GM20000 (cell line): ENCODE measurements at regions not wholly inside any gene's neighbourhood (a gene's known extent, or its start where the extent isn't known, plus 50 kb on each side); places are given as distances from the start of the nearest gene placed in this dataset.

Experiments
- DNase-seq: peaks from one replicate; pipeline ENCODE4 v3.0.0; 2012; ENCODE audit warnings: low spot score
- TF ChIP-seq, protein P1 (sequence below): IDR thresholded peaks from 2 replicates; pipeline ENCODE4 v1.5.1; 2012; ENCODE audit warnings: mild to moderate bottlenecking, control low read depth; ENCODE audit errors: extremely low read depth, missing control alignments

DNA sequence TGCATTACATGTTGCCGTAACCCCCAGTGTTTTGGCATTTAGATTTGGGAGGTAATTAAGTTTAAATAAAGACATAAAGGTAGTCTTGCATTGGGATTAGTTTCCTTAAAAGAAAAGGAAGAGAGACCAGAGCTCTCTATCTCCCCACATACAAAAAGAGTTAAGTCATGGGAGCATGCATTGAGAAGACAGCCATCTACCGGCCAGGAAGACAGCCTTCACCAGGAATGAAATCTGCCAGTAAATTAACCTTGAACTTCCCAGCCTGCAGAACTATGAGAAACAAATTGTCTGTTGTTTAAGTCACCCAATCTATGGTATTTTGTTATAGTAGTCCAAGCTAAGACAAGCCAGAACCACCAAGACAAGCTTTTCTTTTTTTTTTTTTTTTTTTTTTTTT, 567.0 kb upstream of the CDH18 start:
- no peak for DNase-seq
- TF ChIP-seq, protein P1, sequence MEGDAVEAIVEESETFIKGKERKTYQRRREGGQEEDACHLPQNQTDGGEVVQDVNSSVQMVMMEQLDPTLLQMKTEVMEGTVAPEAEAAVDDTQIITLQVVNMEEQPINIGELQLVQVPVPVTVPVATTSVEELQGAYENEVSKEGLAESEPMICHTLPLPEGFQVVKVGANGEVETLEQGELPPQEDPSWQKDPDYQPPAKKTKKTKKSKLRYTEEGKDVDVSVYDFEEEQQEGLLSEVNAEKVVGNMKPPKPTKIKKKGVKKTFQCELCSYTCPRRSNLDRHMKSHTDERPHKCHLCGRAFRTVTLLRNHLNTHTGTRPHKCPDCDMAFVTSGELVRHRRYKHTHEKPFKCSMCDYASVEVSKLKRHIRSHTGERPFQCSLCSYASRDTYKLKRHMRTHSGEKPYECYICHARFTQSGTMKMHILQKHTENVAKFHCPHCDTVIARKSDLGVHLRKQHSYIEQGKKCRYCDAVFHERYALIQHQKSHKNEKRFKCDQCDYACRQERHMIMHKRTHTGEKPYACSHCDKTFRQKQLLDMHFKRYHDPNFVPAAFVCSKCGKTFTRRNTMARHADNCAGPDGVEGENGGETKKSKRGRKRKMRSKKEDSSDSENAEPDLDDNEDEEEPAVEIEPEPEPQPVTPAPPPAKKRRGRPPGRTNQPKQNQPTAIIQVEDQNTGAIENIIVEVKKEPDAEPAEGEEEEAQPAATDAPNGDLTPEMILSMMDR: no peak

DNA sequence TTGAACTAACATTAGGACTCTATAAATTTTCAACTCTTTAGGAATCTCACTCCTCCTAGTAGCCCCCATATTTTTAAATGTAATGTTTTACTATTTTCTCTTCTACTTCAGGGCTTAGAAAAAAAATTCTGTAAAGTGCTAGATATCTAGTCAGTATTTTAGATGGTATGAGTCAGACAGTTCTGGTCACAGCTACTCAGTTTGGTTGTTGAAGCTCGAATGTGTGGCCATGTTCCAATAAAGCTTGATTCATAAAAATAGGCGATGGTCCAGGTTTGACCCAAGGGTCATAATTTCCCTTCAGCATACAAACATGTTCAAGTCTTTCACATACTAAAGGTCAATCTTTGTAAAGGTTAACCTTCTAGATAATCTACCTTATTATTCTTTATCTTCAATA, 566.0 kb upstream of the CDH18 start:
- TF ChIP-seq, protein P1: no peak
- DNase-seq: no peak

DNA sequence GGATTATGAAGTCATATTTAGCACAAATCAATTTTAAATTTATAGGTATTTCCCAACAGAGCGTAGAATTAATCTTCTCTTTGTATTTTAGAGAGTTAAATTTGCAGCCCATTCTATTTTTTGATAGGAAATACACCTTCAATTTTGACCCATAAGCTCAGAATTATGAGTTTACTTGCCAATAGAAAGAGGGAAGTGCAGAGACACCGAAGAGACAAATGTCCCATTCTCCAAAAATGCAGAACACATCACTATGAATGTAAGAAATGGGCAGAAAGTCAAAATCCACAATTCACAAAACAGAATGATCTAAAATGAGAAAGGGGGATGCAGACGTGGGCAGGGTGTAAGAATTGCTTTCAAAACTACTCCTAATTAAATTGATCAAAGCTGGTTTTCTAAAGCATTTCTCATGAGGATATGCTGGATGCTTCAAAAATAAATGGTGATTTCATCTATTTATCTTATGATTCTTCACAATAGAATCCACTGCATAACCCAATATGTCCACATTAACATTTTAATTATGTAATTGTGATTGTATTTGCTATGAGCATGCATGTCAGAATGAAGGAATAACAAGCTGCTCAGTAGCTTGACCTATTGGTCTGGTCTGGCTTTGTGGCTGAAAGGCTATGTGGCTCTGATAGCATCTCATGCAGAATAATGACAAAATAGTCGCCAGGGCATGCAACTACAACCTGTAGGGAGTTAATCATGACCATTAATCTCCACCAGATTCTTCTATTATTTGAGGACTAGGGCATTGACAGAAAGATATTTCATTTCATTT, 550.1 kb upstream of the CDH18 start:
- no peak for DNase-seq
- TF ChIP-seq, protein P1: no peak

DNA sequence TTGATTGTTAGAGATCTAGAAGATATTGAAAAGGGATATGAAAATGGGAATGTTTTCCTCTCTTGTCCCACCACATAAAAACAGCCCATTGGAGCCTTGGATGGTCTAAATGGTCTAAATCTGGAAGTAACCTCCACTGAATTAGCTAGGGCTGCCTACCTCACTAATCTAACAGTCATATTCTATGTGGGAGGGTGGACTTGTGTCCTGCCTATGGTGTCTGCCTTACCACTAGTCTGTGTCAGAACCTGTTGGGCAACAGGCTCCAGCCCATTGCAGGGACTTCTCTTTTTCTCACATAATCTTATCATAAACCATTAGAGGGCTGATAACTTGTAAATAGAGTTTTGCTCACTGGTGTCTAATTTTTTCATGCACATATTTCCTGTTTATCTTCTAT, 548.8 kb upstream of the CDH18 start:
- DNase-seq: no peak
- TF ChIP-seq, protein P1: no peak

DNA sequence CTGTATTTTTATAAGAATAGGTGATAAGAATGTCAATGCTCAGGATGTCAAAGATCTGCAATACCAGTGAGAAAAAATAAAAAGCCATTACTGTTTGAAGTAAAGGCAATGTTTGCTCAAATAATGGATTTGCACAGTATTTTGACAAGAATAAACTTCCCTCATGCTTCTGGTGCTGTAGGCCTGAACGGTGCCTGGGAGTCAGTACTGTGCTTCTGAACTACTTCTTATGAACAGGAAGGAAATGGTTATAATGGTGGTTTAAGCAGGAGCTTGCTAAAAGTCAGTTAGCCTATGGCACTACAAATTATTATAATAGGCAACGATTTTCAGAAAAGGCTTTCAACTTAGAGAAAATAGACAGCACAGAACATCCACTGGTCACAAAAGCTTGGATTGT, 548.3 kb upstream of the CDH18 start:
- DNase-seq: no peak
- TF ChIP-seq, protein P1: no peak

DNA sequence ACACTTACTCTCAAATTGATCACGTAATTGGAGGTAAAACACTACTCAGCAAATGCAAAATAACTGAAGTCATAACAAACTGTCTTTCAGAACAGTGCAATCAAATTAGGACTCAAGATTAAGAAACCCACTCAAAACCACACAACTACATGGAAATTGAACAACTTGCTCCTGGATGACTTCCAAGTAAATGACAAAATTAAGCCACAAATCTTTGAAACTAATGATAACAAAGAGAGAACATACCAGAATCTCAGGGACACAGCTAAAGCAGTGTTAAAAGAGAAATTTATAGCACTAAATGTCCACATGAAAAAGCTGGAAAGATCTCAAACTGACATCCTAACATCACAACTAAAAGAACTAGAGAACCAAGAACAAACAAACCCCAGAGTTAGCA, 540.5 kb upstream of the CDH18 start:
- TF ChIP-seq, protein P1: no peak
- DNase-seq: no peak

DNA sequence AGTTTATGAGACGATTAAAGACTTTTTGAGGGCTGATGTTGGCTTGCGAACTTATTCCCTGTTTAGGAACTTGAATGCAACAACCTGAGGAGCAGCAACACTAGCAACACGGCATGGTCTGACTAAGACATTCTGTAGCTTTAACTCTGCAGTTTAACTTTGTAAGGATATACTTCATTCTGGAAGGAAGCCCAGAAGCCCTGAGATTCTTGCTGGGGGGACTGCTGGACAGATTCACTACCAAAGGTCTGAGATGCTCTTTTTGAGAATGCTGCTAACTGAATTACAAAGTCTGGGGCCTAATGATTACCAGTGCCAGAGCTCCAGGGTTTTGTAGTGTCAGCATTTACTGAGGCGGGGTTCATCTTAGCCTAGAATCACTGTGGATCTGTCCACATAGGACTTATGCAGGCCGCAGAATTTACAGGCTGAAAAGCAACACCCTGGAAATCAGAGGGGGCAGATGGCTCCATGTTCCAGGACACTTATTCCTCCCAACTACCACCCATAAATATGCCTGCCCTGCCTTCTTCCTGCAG, 537.1 kb upstream of the CDH18 start:
- TF ChIP-seq, protein P1: no peak
- no peak for DNase-seq
